ENCODE measurements at regions not wholly inside any gene's neighbourhood (a gene's known extent, or its start where the extent isn't known, plus 50 kb on each side); places are given as distances from the start of the nearest gene placed in this dataset.

- FAIRE-seq (no peak), DNase-seq (ENCODE audit: extremely low read depth in 1 of 4, low spot score in 3 of 4) (no peak), ATAC-seq (no peak)
- H3K4me2 ChIP-seq (ENCODE audit: insufficient read depth, low read length): no peak overlapping the region
- BruUV-seq (replicated peaks): no TSS peak
- POLR2A ChIA-PET: no interaction called here
- WGBS (ENCODE audit: insufficient coverage, low coverage, missing lambda C conversion rate): 0% methylated on average over 3 of the region's 3 CpGs
- intact Hi-C loops (cut with micrococcal nuclease) (no loop called here), in situ Hi-C loops (cut with MboI) (no loop called here)
- no peaks in the 10 kb centered on the region for H3K9me3 ChIP-seq (replicated peaks; ENCODE audit: control insufficient read depth, insufficient read depth, low read depth, low read length)
- no peaks in the 10 kb centered on the region for H3K27me3 ChIP-seq (ENCODE audit: control insufficient read depth in 2 of 2, insufficient read depth in 2 of 2, low read length in 2 of 2)
- H3K4me1 ChIP-seq (replicated peaks in 1 of 2; ENCODE audit: control insufficient read depth in 2 of 2, insufficient read depth in 2 of 2, low read length in 2 of 2): no peaks in the 10 kb centered on the region
- no peaks in the 10 kb centered on the region for H4K20me1 ChIP-seq (replicated peaks; ENCODE audit: control insufficient read depth, insufficient read depth, low read length)
- H3K27ac ChIP-seq (ENCODE audit: extremely low read depth, low read depth, low read length): no peak overlapping the region
- no peak overlapping the region for H2AFZ ChIP-seq (ENCODE audit: low read depth, low read length)
- CTCF ChIA-PET (ENCODE audit: low intra/inter-chr PET ratio): no interaction called here
- H3K4me3 ChIP-seq: no peak overlapping the region
- H3K36me3 ChIP-seq (ENCODE audit: control insufficient read depth, insufficient read depth, low read length): no peaks in the 10 kb centered on the region
- H3K9me1 ChIP-seq (ENCODE audit: control insufficient read depth, insufficient read depth, low read length): no peaks in the 10 kb centered on the region
- H3K9ac ChIP-seq (ENCODE audit: insufficient read depth in 1 of 2, low read depth in 2 of 2, low read length in 2 of 2): no peak overlapping the region
- TF ChIP-seq THRB (CRISPR knock-in tag; conservative IDR thresholded peaks at IDR 0.05): no peak
- no peak for TF ChIP-seq ZBTB43 (CRISPR knock-in tag; IDR thresholded peaks at IDR 0.05)
- TF ChIP-seq TSHZ1 (CRISPR knock-in tag; IDR thresholded peaks at IDR 0.05): no peak
- TF ChIP-seq ZC3H8 (IDR thresholded peaks at IDR 0.05): no peak
- no peak for TF ChIP-seq ARID2 (IDR thresholded peaks at IDR 0.05)
- no peak for TF ChIP-seq NFE2 (IDR thresholded peaks at IDR 0.05; ENCODE audit: low read depth)
- TF ChIP-seq ZNF436 (CRISPR knock-in tag; IDR thresholded peaks at IDR 0.05): no peak
- TF ChIP-seq MAX (CRISPR knock-in tag; IDR thresholded peaks at IDR 0.05): no peak
- no peak for TF ChIP-seq ETV6 (IDR thresholded peaks at IDR 0.05; ENCODE audit: borderline replicate concordance in 1 of 2, low read depth in 2 of 2, low read length in 1 of 2)
- no peak for TF ChIP-seq ETV6 (CRISPR knock-in tag; IDR thresholded peaks at IDR 0.05; ENCODE audit: borderline replicate concordance)
- TF ChIP-seq E2F8 (IDR thresholded peaks at IDR 0.05; ENCODE audit: low read depth, partially characterized antibody): no peak
- no peak for TF ChIP-seq NR4A1 (CRISPR knock-in tag; IDR thresholded peaks at IDR 0.05)
- no peak for TF ChIP-seq NR4A1 (tag; IDR thresholded peaks at IDR 0.05)
- TF ChIP-seq CBX3 (IDR thresholded peaks at IDR 0.05; ENCODE audit: borderline replicate concordance in 1 of 2, low read length in 2 of 2): no peak
- no peak for TF ChIP-seq ZNF121 (CRISPR knock-in tag; conservative IDR thresholded peaks at IDR 0.05)
- H3K79me2 ChIP-seq (ENCODE audit: control insufficient read depth, insufficient read depth, low read length): no peaks in the 10 kb centered on the region
These were observed 514.6 kb downstream of the ZNF608 start for GRCh38 chr5:124231802-124232201.

Measured in K562 (cell line).